Memory B cell (primary cell): ENCODE measurements at regions not wholly inside any gene's neighbourhood (a gene's known extent, or its start where the extent isn't known, plus 50 kb on each side); places are given as distances from the start of the nearest gene placed in this dataset.

Experiments used
- ATAC-seq: fragments of 150-1000 bp; cut with Tn5 transposase; 2 replicates; pipeline ENCODE4 v1.10.0; 2021; ENCODE audit warnings: low read depth, mild to moderate bottlenecking, moderate library complexity
- DNase-seq, 2 donors: peaks; one replicate each; pipeline ENCODE4 v3.0.0; 2022; ENCODE audit warnings: low spot score in 2 of 2
- H3K27ac Mint-ChIP-seq: one replicate; pipeline ENCODE4 v1.8.0; 2022; ENCODE audit warnings: mild to moderate bottlenecking, moderate library complexity, mixed read lengths
- H3K27me3 Mint-ChIP-seq: one replicate; pipeline ENCODE4 v1.8.0; 2022; ENCODE audit warnings: mixed read lengths
- H3K36me3 Mint-ChIP-seq: one replicate; pipeline ENCODE4 v1.8.0; 2022; ENCODE audit warnings: mild to moderate bottlenecking, mixed read lengths
- H3K4me1 Mint-ChIP-seq: one replicate; pipeline ENCODE4 v1.8.0; 2022; ENCODE audit warnings: mixed read lengths
- H3K4me3 Mint-ChIP-seq: one replicate; pipeline ENCODE4 v1.8.0; 2022; ENCODE audit warnings: mild to moderate bottlenecking, moderate library complexity, mixed read lengths
- H3K9me3 Mint-ChIP-seq: one replicate; pipeline ENCODE4 v1.8.0; 2022; ENCODE audit warnings: mixed read lengths

GRCh38 chr1:219477861-219478260, 135.0 kb downstream of the ZC3H11B start:
- Mint-ChIP-seq H3K4me3 (no peak overlapping the region), H3K9me3 (no peaks in the 10 kb centered on the region), H3K36me3 (no peaks in the 10 kb centered on the region), H3K4me1 (peaks cover 5% of the 10 kb centered on the region), H3K27me3 (no peaks in the 10 kb centered on the region), H3K27ac (no peak overlapping the region)
- ATAC-seq (no peak), DNase-seq (no peak)

GRCh38 chr1:219476716-219477115, 136.2 kb downstream of the ZC3H11B start:
- no peaks in the 10 kb centered on the region for H3K27me3 Mint-ChIP-seq
- DNase-seq = no peak
- H3K4me3 Mint-ChIP-seq = no peak overlapping the region
- H3K36me3 Mint-ChIP-seq = no peaks in the 10 kb centered on the region
- H3K4me1 Mint-ChIP-seq = peaks cover 5% of the 10 kb centered on the region
- H3K9me3 Mint-ChIP-seq = no peaks in the 10 kb centered on the region
- H3K27ac Mint-ChIP-seq = no peak overlapping the region
- ATAC-seq = no peak

- Mint-ChIP-seq H3K36me3 (no peaks in the 10 kb centered on the region), H3K27me3 (no peaks in the 10 kb centered on the region), H3K4me3 (no peak overlapping the region), H3K4me1 (peaks cover 5% of the 10 kb centered on the region), H3K9me3 (no peaks in the 10 kb centered on the region), H3K27ac (no peak overlapping the region)
- DNase-seq (no peak), ATAC-seq (no peak)
Observed at GRCh38 chr1:219476116-219476515, 136.8 kb downstream of the ZC3H11B start.

- peaks cover 3% of the 10 kb centered on the region for H3K27me3 Mint-ChIP-seq
- H3K36me3 Mint-ChIP-seq = no peaks in the 10 kb centered on the region
- ATAC-seq = no peak
- no peak overlapping the region for H3K27ac Mint-ChIP-seq
- peaks cover 5% of the 10 kb centered on the region for H3K4me1 Mint-ChIP-seq
- H3K4me3 Mint-ChIP-seq = no peak overlapping the region
- no peak for DNase-seq
- no peaks in the 10 kb centered on the region for H3K9me3 Mint-ChIP-seq
Observed at GRCh38 chr1:219472596-219472995, 140.3 kb downstream of the ZC3H11B start.

- H3K9me3 Mint-ChIP-seq = no peaks in the 10 kb centered on the region
- H3K4me3 Mint-ChIP-seq = no peak overlapping the region
- H3K36me3 Mint-ChIP-seq = no peaks in the 10 kb centered on the region
- ATAC-seq = no peak
- peaks cover 8% of the 10 kb centered on the region for H3K4me1 Mint-ChIP-seq
- DNase-seq = no peak
- peaks cover 3% of the 10 kb centered on the region for H3K27me3 Mint-ChIP-seq
- no peak overlapping the region for H3K27ac Mint-ChIP-seq
Observed at GRCh38 chr1:219467524-219467923, 145.4 kb downstream of the ZC3H11B start.

- ATAC-seq (no peak), DNase-seq (no peak)
- Mint-ChIP-seq H3K4me1 (peaks cover 12% of the 10 kb centered on the region), H3K27ac (no peak overlapping the region), H3K9me3 (no peaks in the 10 kb centered on the region), H3K27me3 (peaks cover 3% of the 10 kb centered on the region), H3K4me3 (no peak overlapping the region), H3K36me3 (no peaks in the 10 kb centered on the region)
Observed at GRCh38 chr1:219466766-219467165, 146.1 kb downstream of the ZC3H11B start.

- Mint-ChIP-seq H3K9me3 (no peaks in the 10 kb centered on the region), H3K27ac (no peak overlapping the region), H3K36me3 (peaks cover 1% of the 10 kb centered on the region), H3K27me3 (peaks cover 3% of the 10 kb centered on the region), H3K4me3 (peak overlapping the region; percentile 9), H3K4me1 (peaks cover 16% of the 10 kb centered on the region)
- DNase-seq (no peak), ATAC-seq (no peak)
Observed at GRCh38 chr1:219465212-219466093, 147.5 kb downstream of the ZC3H11B start.

GRCh38 chr1:219463636-219464035, 149.3 kb downstream of the ZC3H11B start:
- Mint-ChIP-seq H3K36me3 (peaks cover 1% of the 10 kb centered on the region), H3K9me3 (no peaks in the 10 kb centered on the region), H3K4me1 (peaks cover 25% of the 10 kb centered on the region), H3K27ac (no peak overlapping the region), H3K27me3 (peaks cover 2% of the 10 kb centered on the region), H3K4me3 (no peak overlapping the region)
- ATAC-seq (no peak), DNase-seq (no peak)

GRCh38 chr1:219461981-219462400, 150.9 kb downstream of the ZC3H11B start:
- Mint-ChIP-seq H3K4me1 (peaks cover 25% of the 10 kb centered on the region), H3K4me3 (no peak overlapping the region), H3K36me3 (peaks cover 1% of the 10 kb centered on the region), H3K27ac (no peak overlapping the region), H3K27me3 (no peaks in the 10 kb centered on the region), H3K9me3 (no peaks in the 10 kb centered on the region)
- no peak for DNase-seq
- no peak for ATAC-seq

GRCh38 chr1:219460896-219461815, 151.7 kb downstream of the ZC3H11B start:
- H3K4me1 Mint-ChIP-seq = peaks cover 23% of the 10 kb centered on the region
- no peaks in the 10 kb centered on the region for H3K27me3 Mint-ChIP-seq
- no peak overlapping the region for H3K27ac Mint-ChIP-seq
- H3K4me3 Mint-ChIP-seq = no peak overlapping the region
- peak in 1 of 2 donors; percentile 16 for DNase-seq
- peaks cover 1% of the 10 kb centered on the region for H3K36me3 Mint-ChIP-seq
- no peaks in the 10 kb centered on the region for H3K9me3 Mint-ChIP-seq
- ATAC-seq = peak; percentile 95

GRCh38 chr1:219460081-219460895, 152.6 kb downstream of the ZC3H11B start:
- peaks cover 1% of the 10 kb centered on the region for H3K36me3 Mint-ChIP-seq
- H3K27me3 Mint-ChIP-seq = no peaks in the 10 kb centered on the region
- H3K9me3 Mint-ChIP-seq = no peaks in the 10 kb centered on the region
- ATAC-seq = no peak
- no peak overlapping the region for H3K27ac Mint-ChIP-seq
- peak overlapping the region; percentile 1 for H3K4me3 Mint-ChIP-seq
- H3K4me1 Mint-ChIP-seq = peaks cover 22% of the 10 kb centered on the region
- no peak for DNase-seq

GRCh38 chr1:219459351-219460080, 153.4 kb downstream of the ZC3H11B start:
- ATAC-seq (no peak), DNase-seq (no peak)
- Mint-ChIP-seq H3K4me1 (peaks cover 22% of the 10 kb centered on the region), H3K4me3 (no peak overlapping the region), H3K9me3 (no peaks in the 10 kb centered on the region), H3K27me3 (no peaks in the 10 kb centered on the region), H3K27ac (no peak overlapping the region), H3K36me3 (peaks cover 1% of the 10 kb centered on the region)

GRCh38 chr1:219446288-219446687, 166.6 kb downstream of the ZC3H11B start:
- no peaks in the 10 kb centered on the region for H3K9me3 Mint-ChIP-seq
- H3K4me1 Mint-ChIP-seq = no peaks in the 10 kb centered on the region
- no peak overlapping the region for H3K4me3 Mint-ChIP-seq
- no peak overlapping the region for H3K27ac Mint-ChIP-seq
- no peaks in the 10 kb centered on the region for H3K36me3 Mint-ChIP-seq
- DNase-seq (no peak), ATAC-seq (no peak)
- H3K27me3 Mint-ChIP-seq = peaks cover 1% of the 10 kb centered on the region
